K562 (cell line): ENCODE measurements at regions not wholly inside any gene's neighbourhood (a gene's known extent, or its start where the extent isn't known, plus 50 kb on each side); places are given as distances from the start of the nearest gene placed in this dataset.
A peak's percentile ranks its signal among the peaks of the same experiment; 100 is the strongest.

ENCODE experiments used
- ATF3 ChIP-seq, 2 experiments: fragments of 450-650 bp in 1 of 2; sonication (generic) in 1 of 2; formaldehyde crosslinking in 1 of 2; IDR thresholded peaks in 1 of 2; conservative IDR thresholded peaks in 1 of 2; 2 replicates each; pipeline versions ENCODE4 v1.6.1 to v1.8.1; 2016 to 2023; ENCODE audit warnings: mild to moderate bottlenecking in 2 of 2, moderate library complexity in 2 of 2, inconsistent platforms in 1 of 2, missing genetic modification reagents in 1 of 2
- ATF7 ChIP-seq: fragments of 450-650 bp; IDR thresholded peaks from 2 replicates; pipeline ENCODE4 v1.7.1; 2014; ENCODE audit warnings: mild to moderate bottlenecking, moderate library complexity
- CTBP1 ChIP-seq: fragments of 450-650 bp; IDR thresholded peaks from 2 replicates; pipeline ENCODE4 v1.6.1; 2016; ENCODE audit warnings: borderline replicate concordance
- CXXC5 ChIP-seq: fragments of 250-450 bp; sonication (Bioruptor Pico); IDR thresholded peaks from 2 replicates; pipeline ENCODE4 v1.8.0; 2022; ENCODE audit warnings: inconsistent platforms, mild to moderate bottlenecking, moderate library complexity
- DIDO1 ChIP-seq: fragments of 450-650 bp; IDR thresholded peaks from 2 replicates; pipeline ENCODE4 v1.6.1; 2016; ENCODE audit warnings: low read depth, missing biosample characterization, missing genetic modification characterization
- ELF1 ChIP-seq: fragments of 200-800 bp; sonication (Bioruptor generic); IDR thresholded peaks from 2 replicates; pipeline ENCODE4 v1.6.1; 2016; ENCODE audit warnings: missing genetic modification characterization, missing compliant biosample characterization
- FOXA1 ChIP-seq: fragments of 450-650 bp; IDR thresholded peaks from 2 replicates; pipeline ENCODE4 v1.6.1; 2016; ENCODE audit warnings: mild to moderate bottlenecking, borderline replicate concordance
- ID3 ChIP-seq, 2 experiments: fragments of 250-450 bp in 1 of 2; fragments of 450-650 bp in 1 of 2; sonication (Bioruptor Pico) in 1 of 2; IDR thresholded peaks; 2 replicates each; pipeline versions ENCODE4 v1.6.1 to v1.8.0; 2016 to 2021; ENCODE audit warnings: mild to moderate bottlenecking in 2 of 2, moderate library complexity in 2 of 2, missing compliant biosample characterization in 1 of 2, missing genetic modification characterization in 1 of 2
- KAT2B ChIP-seq: IDR thresholded peaks from one replicate; pipeline ENCODE4 v1.6.1; 2012; ENCODE audit warnings: low read depth, mild to moderate bottlenecking, control low read depth, inconsistent platforms, low read length, moderate library complexity
- NBN ChIP-seq: fragments of 450-650 bp; IDR thresholded peaks from 2 replicates; pipeline ENCODE4 v1.6.1; 2016; ENCODE audit warnings: low read depth, mild to moderate bottlenecking
- NELFE ChIP-seq: IDR thresholded peaks from 2 replicates; pipeline ENCODE4 v1.6.1; 2011; ENCODE audit warnings: mild to moderate bottlenecking; ENCODE audit not compliant: insufficient read depth, insufficient read length
- NFATC3 ChIP-seq: fragments of 450-650 bp; IDR thresholded peaks from 2 replicates; pipeline ENCODE4 v1.6.1; 2017; ENCODE audit warnings: mild to moderate bottlenecking
- NR2F6 ChIP-seq: fragments of 450-650 bp; formaldehyde crosslinking; IDR thresholded peaks from 2 replicates; pipeline ENCODE4 v1.4.0; 2020; ENCODE audit warnings: mild to moderate bottlenecking
- NRF1 ChIP-seq, 2 experiments: fragments of 450-650 bp; IDR thresholded peaks in 1 of 2; conservative IDR thresholded peaks in 1 of 2; 2 replicates each; pipeline ENCODE4 v1.6.1; 2014; ENCODE audit warnings: mild to moderate bottlenecking in 2 of 2
- PRDM10 ChIP-seq: fragments of 450-650 bp; IDR thresholded peaks from 2 replicates; pipeline ENCODE4 v1.6.1; 2018; ENCODE audit not compliant: partially characterized antibody
- SOX6 ChIP-seq: fragments of 450-650 bp; IDR thresholded peaks from 2 replicates; pipeline ENCODE4 v1.6.1; 2014; ENCODE audit warnings: mild to moderate bottlenecking
- TAF15 ChIP-seq: fragments of 200-400 bp; formaldehyde crosslinking; IDR thresholded peaks from 2 replicates; pipeline ENCODE4 v1.6.1; 2017; ENCODE audit warnings: mild to moderate bottlenecking, low read depth, low read length, moderate library complexity
- TRIM24 ChIP-seq, 2 experiments: fragments of 450-650 bp; IDR thresholded peaks; 2 replicates each; pipeline ENCODE4 v1.6.1; 2016
- XRCC5 ChIP-seq: fragments of 200-400 bp; formaldehyde crosslinking; IDR thresholded peaks from 2 replicates; pipeline ENCODE4 v1.6.1; 2017; ENCODE audit warnings: low read depth, mild to moderate bottlenecking, low read length
- ZNF133 ChIP-seq: fragments of 250-450 bp; sonication (Bioruptor Pico); IDR thresholded peaks from 2 replicates; pipeline ENCODE4 v1.4.0; 2020; ENCODE audit warnings: mild to moderate bottlenecking
- ZNF174 ChIP-seq: fragments of 250-450 bp; sonication (Bioruptor Pico); IDR thresholded peaks from 2 replicates; pipeline ENCODE4 v1.4.0; 2020; ENCODE audit warnings: mild to moderate bottlenecking
- ZNF232 ChIP-seq: sonication (generic); formaldehyde crosslinking; IDR thresholded peaks from 2 replicates; pipeline ENCODE4 v1.8.0; 2022; ENCODE audit warnings: mild to moderate bottlenecking, missing genetic modification reagents
- ZNF239 ChIP-seq: fragments of 250-450 bp; sonication (Bioruptor Pico); IDR thresholded peaks from 2 replicates; pipeline ENCODE4 v1.4.0; 2020; ENCODE audit warnings: mild to moderate bottlenecking
- ZNF583 ChIP-seq: fragments of 250-450 bp; sonication (Bioruptor Pico); IDR thresholded peaks from 2 replicates; pipeline ENCODE4 v1.4.0; 2020

GRCh38 chr7:156074982-156075615 is 262.8 kb upstream of the SHH start (continued):
- TF ChIP-seq NELFE (no peak), NR2F6 (no peak), TRIM24 (IDR thresholded peaks at IDR 0.05) (no peak), ATF3 (IDR thresholded peaks at IDR 0.05) (no peak), ATF3 (CRISPR knock-in tag; conservative IDR thresholded peaks at IDR 0.05) (no peak), CXXC5 (CRISPR knock-in tag) (peak; percentile 32), DIDO1 (tag) (peak; percentile 64; the same call in 1 of the 2 replicates), NFATC3 (no peak), ATF7 (peak; percentile 53), ZNF583 (CRISPR knock-in tag) (no peak), SOX6 (0 out of 2 replicates have a peak, but pooled peaks have one; percentile 13), TAF15 (no peak), ID3 (CRISPR knock-in tag; IDR thresholded peaks at IDR 0.05) (no peak), ID3 (tag; IDR thresholded peaks at IDR 0.05) (no peak), KAT2B (no peak), ZNF232 (CRISPR knock-in tag) (no peak), FOXA1 (no peak), XRCC5 (0 out of 2 replicates have a peak, but pooled peaks have one; percentile 27), ZNF174 (CRISPR knock-in tag) (no peak), ELF1 (peak; percentile 45), ZNF239 (CRISPR knock-in tag) (no peak), NRF1 (conservative IDR thresholded peaks at IDR 0.05 in 1 of 2, IDR thresholded peaks at IDR 0.05 in 1 of 2) (peak in 1 of 2 experiments; percentile 8; a peak in 1 of 4 replicates), ZNF133 (CRISPR knock-in tag) (no peak), CTBP1 (peak; percentile 24; the same call in 1 of the 2 replicates), PRDM10 (peak; percentile 58), NBN (no peak)
